GM21576 (cell line): ENCODE measurements at regions not wholly inside any gene's neighbourhood (a gene's known extent, or its start where the extent isn't known, plus 50 kb on each side); places are given as distances from the start of the nearest gene placed in this dataset.
"Not testable (repeated sequence)": the region's sequence is repeated elsewhere in the genome, so short reads cannot be mapped to it uniquely, and the experiment has no call there.

Experiments
- ATAC-seq: cut with Tn5 transposase; IDR thresholded peaks from one replicate; pipeline ENCODE4 v1.9.1; 2021; ENCODE audit warnings: mild to moderate bottlenecking, moderate library complexity; ENCODE audit not compliant: unreplicated experiment

DNA sequence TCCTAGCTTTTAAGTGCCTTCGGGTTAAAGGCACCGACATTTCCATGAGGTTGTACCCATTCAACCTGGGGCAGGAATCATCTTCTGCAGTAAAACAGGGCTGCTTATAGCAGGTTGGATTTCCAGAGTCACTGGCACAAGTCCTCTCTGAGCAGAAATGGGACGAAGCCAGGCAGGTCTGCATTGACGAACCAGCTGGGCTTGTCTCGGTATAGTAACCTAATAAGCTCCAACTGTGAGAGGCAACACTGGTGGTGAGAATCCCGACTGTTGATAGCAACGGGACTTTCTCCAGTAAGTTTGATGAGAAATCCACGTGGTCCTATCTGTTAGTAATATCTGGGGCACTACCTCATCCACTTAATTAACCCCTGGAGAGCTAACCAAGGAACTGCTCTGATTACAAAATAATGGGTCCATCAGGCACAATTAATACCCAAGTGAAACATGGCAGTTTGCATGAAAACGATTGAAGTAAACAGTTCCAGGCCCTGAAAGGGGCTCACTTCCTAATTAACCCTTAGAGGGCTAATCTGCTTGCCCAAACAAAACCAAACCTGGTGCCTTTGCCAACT lies 491.0 kb upstream of the C9orf72 start:
- no peak for ATAC-seq

DNA sequence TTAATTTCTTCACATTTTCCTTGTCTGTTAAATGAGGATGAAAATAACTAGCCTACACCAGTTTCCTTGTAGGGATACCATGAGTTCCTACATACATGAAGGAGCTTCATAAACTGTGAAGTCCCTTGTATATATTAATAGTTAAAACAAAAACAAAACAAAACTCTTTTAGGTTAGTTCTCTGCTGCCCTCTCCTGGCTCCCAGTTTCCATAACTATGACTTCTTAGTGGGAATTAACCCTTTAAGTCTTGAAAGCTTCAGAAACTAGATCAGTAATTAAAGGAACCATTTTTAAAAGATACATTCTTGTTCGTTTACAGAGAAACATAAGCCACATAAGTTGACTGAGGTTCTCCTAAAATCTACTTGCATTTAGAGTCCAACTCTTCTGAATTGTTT lies 500.0 kb upstream of the C9orf72 start:
- no peak for ATAC-seq

DNA sequence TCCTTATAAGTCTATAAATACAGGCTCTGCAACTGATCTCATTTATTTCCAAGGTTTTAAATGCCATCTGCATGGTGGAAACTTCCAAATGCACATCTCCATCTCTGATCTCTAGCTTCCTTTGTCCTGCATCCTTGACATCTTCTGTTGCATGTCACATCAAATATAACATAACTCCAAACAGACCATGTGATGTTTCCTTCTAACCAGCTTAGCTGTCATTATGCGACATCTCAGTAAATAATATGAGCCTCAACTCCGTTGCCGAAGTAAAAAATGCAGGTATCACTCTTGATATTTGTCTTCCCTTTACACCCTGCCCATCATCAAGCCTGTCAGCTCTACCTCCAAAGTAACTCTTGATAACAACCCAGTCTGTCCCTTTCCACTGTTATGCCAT lies 506.4 kb upstream of the C9orf72 start:
- ATAC-seq = no peak

DNA sequence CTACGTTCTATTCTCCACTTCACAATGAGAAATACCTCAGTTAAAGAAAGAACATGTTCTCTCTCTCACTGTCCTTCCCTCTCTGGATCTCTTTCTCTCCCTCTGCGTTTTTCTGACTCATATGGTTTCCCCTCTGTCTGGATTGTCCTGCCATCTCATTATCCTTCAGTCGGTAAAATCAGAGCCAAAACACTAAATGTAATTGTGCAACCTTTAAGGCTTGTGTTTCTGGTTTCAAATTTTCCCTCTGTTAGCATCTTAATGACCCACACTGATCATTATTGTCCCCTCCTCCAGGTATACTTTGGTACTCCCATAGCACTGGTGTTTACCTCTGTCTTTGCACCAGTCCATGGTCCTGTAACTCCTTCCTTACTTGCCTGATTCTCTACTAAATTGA lies 509.4 kb upstream of the C9orf72 start:
- ATAC-seq = no peak

DNA sequence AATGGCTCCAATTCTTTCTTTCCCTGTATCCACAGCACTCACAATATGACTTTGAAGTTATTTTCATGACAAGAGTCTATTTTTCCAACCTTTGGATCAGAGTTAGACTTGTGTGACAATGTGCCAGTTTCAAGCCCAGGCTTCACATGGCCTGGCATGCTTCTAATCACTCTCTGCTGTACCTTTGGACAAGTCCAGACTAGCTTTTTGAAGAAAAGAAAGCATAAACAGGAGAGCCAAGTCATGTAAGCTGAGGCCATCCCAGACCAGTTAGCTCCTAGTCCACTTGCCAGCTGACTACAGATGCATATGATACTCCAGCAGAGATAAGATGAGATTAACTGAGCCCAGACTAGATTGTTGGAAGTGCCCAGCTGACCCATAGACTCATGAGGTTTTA lies 513.6 kb upstream of the C9orf72 start:
- no peak for ATAC-seq

DNA sequence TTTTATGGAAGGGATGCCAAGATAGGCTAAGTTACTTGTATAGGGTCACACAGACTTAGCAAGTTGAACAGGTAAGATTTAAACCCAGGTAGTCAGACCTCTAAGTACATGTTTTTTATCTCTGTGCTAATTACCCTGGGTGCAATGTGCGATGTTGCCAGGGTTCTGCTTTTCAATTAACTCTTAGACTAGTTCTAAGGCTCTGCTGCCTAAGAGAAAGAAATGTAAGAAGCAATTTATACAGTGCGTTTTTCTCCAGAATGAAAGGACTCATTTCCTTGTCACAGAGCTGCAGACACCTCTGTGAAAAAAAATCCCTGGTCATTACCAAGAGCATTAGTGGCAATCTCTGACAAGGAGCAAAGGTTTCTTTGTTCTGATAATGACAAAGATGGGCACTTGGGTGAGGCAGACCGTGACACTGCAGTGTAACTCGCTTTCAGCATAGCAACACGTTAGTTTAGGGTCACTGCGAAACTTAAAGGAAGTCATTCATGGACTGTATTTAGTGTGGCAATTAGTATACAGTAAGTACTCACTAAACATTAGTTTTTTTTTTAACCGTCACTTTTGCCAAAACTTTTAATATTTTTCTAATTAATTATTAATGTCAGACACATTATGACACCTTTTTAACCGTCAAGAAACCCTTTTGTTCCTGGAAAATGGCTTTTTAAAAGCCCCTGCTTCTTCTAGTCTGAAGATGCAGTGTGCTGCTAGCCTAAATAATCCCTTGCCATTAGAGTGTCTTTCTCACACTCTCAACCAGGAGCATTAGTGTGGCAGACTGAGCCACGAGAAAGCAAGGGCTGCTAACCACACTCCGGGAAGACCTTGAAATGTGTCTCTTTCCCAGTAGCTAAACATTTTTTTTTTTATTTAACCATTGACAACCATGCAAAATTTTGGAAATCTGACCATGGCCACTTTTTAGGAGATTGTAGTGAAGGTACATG lies 520.0 kb upstream of the C9orf72 start:
- no peak for ATAC-seq

DNA sequence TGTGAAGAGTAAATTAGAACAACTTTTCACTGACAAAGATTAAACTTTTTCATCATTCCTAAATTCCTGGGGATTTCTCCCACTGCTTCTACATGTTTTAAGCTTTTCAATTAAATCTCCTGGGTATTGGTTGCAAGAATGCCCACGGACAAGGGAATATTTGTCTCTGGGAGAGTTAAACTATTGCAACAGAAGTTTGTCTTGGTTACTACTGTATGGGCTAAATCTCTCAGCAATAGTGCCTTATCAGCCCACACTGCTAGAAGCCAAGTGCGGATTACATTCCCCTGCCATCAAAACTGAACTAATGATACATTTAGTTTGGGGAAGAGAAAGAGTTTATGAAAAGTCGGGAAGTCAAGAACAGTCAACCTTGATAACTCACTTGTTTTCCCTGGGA lies 528.2 kb upstream of the C9orf72 start:
- ATAC-seq = no peak

DNA sequence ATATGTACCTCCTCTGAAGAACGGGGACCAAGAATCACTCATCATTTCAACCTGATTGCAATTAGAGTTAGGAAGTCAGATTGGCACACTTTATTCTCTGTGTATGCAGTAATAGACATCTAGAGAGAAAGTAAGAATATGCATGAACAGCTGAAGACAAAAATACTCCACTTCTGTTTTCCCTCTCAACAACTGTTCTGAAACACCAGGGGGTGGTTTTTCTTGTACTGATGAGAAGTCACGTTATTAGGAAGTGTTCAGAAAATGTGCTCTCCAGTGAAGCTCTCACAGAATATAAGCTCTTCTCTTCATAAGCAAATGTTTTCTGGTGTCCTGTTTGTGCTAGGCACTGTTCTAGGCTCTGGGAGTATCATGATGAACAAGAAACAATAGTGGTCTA lies 531.7 kb upstream of the C9orf72 start:
- ATAC-seq = no peak

DNA sequence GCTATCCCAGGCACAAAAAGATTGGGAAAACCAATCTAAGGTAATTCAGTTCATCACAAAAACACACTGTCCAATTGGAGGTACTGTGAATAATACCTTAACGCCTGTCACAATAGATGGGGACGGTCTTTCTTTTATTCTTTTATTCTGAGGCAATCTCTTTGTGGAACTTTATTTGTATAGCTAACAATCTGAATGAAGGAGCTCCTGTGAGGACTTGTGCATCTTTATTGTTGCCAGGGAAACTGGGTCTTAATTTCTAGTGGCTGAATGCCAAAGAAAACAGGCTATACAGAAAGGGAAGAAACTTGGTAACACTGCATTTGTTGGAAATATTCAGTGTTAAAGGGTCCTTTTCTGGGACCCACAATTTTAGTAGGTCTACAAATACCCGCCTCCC lies 546.9 kb upstream of the C9orf72 start:
- no peak for ATAC-seq

DNA sequence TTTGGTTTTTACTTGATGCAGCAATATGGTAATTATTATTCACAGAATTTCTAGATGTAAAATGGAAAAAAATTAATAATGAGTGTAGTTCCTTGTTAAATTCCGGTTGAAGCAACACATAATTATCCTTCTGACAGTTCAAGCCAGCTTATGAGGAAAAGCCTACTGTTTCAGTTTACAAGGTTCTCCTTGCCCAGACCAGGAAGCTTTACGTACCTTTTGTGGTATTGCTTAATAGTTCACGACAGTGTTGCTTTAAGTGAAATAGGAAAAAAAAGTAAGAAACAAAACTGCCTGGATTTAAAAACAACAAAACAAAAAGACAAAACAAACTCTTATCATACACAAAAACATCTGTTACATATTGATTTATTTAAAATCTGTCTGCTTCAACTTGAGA lies 547.3 kb upstream of the C9orf72 start:
- no peak for ATAC-seq

DNA sequence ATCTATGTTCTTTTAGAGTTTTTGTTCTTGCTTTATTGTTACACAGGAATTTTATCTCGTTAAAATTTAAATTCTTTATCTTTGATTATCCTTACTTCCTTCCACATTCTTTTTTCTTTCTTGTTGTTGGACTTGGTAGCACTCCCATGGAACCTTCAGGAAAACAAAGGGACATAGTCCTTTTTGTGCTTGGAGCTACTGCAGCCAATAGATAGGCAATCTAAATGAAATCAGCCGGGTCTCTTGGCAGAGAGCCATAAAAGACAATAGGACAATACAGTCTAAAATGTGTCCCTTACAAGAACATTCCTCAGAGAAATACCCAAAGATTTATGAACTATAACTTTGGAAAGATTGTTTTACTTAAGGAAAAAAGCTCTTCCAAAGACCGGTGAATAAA lies 548.1 kb upstream of the C9orf72 start:
- no peak for ATAC-seq

DNA sequence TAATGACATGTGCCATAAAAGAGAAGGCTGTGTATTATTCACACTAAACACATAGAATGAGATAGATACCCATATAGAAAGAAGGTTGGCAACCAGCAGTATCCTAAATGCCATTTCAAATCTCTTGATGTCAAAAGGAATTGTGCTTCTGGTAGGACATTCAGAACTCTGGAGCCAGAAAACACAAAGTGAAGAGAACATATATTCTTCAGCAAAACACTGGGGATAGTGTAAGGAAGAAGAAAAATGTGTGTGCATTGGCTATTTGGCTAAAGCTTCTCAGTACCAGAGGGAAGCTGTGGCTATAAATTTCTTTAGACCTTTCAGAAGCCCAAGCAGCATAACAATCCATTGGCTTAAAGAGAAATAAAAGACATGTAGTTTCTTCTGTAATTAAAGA lies 551.6 kb upstream of the C9orf72 start:
- no peak for ATAC-seq

DNA sequence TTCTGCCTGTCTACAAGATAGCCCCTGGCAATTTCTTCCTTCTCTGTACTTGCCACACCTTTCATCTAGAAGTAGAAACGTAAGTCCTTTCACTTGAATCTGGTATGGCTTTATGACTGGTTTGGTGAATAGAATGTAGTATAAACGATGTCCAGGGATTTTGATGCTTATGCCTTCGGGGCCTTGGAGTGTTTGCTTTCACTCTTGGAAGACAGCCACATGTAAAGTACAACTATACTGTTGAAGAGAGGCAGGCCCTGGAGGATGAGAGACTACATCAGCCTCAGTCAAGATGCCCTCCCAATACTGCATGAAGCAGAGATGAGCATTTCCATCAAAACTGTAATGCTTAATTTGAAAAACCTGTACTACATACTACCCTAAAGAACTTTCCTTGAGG lies 553.8 kb upstream of the C9orf72 start:
- no peak for ATAC-seq

DNA sequence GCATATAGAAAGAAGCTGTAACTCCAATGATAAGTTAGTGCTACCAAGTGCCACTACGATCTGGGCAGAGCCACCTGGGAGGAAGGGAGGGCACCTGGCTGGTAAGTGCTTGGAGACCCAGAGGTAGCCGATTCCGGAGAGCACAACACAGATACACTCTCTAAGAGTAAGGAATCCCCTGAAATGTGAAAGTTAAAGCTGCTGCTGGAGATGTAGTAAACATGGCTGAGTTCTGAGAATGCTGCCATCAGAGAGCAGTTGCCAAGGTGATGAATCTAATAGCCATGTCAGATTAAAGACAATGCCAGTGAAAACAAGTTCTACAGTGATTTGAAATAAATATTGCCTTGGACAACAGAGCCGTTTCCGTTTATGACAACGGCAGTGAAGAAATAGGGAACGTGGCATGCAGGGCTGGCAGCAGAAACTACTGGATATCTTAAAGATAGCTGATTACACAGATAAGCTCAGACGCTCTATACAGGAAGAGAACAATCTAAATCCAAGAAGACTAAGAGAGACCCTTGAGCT lies 561.2 kb upstream of the C9orf72 start:
- ATAC-seq = no peak

DNA sequence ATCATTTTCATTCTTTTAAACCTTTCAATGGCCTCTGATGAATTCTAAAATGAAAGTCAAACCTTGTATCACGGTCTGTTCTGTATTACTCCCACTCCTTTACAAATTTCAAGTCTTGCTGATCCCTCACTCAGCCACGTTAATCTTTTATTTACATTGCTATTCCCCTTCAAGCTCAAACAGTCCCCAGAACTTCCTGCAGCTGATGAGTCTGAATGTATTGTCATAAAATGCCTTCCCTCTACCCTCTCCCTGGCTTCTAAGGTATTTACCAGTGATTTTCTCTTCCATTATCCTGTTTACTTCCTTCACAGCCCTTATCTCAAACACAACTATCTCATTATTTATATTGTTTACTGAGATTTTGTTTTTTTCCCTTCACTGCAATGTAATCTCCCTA lies 562.3 kb upstream of the C9orf72 start:
- no peak for ATAC-seq

DNA sequence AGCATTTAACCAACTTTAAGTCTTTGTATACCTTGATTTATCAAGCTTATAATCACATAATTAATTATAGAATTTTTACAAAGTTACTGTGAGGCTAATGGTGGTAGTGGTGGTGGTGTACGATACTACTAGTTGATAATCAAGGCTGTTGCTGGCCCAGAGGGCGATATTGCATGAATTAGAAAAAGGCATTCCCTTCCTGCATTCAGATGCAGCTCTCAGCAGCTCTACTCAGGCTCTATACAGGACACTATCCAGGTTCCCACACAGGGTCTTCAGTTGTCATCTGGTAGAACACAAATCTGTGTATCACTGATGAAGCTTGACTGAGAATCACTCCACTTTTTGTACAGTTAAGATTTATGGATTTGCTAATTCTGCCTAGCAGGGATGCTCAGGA lies 562.8 kb upstream of the C9orf72 start:
- no peak for ATAC-seq

DNA sequence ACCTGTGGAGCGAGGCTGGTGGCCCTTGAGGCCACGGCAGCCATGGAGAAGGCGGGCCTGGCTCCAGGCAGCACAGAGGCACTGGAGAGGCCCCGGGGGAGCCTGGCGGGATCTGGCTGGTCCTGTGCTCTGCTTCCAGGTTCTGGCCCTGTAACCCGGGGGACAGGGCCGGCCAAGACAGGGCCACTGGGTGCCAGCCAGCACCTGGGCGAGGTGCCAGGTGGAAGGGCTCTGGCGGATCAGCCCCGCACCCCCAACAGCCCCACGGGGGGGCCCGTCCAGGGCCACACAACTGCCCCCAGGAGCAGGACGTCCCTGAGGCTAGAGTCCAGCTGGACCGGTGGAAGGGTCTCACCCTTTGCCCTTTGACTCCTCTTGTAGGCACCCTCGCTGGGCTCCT lies 574.1 kb upstream of the C9orf72 start:
- not testable (repeated sequence) for ATAC-seq

DNA sequence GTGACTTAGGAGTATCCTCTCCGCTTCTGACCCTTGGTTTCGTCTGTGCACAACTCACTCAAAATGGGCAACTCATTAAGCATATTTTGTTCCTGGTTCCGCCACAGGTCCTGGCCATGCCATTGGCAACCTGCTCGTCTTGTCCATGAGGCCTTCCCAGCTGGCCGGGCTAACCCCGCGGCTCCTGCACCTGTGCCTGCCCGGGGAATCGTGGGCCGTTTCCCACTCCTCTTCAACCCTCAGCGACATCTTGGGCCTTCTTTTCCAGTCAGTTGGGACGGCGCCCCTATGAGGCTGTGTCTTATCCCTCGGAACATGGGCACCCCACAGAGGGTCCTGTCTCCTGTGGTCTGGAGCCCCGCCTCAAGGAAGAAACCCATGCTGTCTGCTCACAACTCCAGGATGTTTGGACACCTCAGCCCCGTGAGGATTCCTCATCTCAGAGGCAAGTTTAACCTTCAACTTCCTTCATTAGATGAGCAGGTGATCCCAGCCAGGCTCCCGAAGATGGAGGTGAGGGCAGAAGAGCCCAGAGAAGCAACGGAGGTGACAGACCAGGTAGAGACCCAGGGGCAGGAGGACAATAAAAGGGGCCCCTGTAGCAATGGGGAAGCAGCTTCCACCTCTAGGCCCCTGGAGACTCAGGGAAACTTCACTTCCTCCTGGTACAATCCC lies 574.8 kb upstream of the C9orf72 start:
- not testable (repeated sequence) for ATAC-seq

DNA sequence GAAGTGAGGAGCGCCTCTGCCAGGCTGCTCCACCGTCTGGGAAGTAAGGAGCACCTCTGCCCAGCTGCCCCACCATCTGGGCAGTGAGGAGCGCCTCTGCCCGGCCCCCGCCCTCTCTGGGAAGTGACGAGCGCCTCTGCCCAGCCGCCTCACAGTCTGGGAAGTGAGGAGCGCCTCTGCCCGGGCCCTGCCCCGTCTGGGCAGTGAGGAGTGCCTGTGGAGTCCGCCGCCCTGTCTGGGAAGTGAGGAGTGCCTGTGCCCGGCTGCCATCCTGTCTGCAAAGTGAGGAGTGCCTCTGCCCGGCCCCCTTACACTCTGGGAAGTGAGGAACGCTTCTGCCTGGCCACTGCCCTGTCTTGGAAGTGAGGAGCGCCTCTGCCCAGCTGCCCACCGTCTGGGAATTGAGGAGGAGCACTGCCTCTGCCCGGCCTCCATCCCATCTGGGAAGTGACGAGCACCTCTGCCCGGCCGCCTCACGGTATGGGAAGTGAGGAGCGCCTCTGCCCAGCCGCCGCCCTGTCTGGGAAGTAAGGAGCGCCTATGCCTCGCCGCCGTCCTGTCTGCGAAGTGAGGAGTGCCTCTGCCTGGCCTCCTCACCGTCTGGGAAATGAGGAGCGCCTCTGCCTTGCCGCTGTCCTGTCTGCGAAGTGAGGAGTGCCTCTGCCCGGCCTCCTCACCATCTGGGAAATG lies 576.2 kb upstream of the C9orf72 start:
- ATAC-seq = not testable (repeated sequence)

DNA sequence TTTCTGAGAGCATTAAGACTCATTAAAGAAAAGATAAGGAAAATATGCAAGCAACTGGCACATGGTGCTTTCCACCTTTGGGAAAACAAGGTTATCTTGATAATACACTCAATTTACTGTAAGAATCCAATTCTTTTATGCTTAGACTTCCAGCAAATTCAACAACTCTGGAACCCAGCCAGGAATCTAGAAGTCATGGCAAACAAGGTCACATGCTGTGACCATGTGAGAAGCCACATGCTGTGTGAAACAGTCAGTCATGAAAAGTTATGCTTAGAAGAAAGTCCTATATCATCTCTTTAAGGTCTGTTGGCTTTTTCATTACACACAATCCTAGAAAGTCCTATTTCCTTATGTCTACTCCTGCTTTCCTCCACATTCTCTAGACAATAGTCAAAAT lies 581.8 kb upstream of the C9orf72 start:
- no peak for ATAC-seq

DNA sequence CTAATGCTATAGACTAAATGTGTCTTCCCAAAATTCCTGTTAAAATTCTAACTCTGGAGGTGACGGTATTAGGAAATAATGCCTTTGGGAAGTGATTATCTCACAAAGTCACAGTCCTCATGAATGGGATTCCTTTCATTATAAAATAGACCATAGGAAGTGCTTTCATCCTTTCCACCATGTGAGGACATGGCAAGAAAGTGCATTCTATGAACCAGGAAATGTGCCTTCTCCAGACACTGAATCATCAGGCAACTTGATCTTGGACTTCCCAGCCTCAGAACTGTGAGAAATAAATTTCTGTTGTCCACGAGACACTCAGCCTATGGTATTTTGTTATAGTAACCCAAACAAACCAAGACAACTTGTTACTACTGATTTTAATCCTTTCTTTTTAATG lies 582.4 kb upstream of the C9orf72 start:
- no peak for ATAC-seq
